ENCODE measurements at regions not wholly inside any gene's neighbourhood (a gene's known extent, or its start where the extent isn't known, plus 50 kb on each side); places are given as distances from the start of the nearest gene placed in this dataset.

- Mint-ChIP-seq H3K27ac (no peak overlapping the region), H3K27me3 (peaks cover 10% of the 10 kb centered on the region), H3K9me3 (no peaks in the 10 kb centered on the region), H3K4me1 (no peaks in the 10 kb centered on the region), H3K36me3 (no peaks in the 10 kb centered on the region), H3K4me3 (no peak overlapping the region)
- no peak for DNase-seq (ENCODE audit: low spot score in 2 of 2)
- ATAC-seq (ENCODE audit: low read depth), result no peak
These were observed 265.9 kb downstream of the SOX9 start for GRCh38 chr17:72386619-72387237.

- DNase-seq (ENCODE audit: low spot score in 2 of 2) (no peak), ATAC-seq (ENCODE audit: low read depth) (no peak)
- H3K9me3 Mint-ChIP-seq, result no peaks in the 10 kb centered on the region
- H3K36me3 Mint-ChIP-seq, result no peaks in the 10 kb centered on the region
- H3K27me3 Mint-ChIP-seq, result peaks cover 8% of the 10 kb centered on the region
- no peaks in the 10 kb centered on the region for H3K4me1 Mint-ChIP-seq
- H3K4me3 Mint-ChIP-seq, result no peak overlapping the region
- H3K27ac Mint-ChIP-seq, result no peak overlapping the region
These were observed 266.7 kb downstream of the SOX9 start for GRCh38 chr17:72387487-72387886.

DNA sequence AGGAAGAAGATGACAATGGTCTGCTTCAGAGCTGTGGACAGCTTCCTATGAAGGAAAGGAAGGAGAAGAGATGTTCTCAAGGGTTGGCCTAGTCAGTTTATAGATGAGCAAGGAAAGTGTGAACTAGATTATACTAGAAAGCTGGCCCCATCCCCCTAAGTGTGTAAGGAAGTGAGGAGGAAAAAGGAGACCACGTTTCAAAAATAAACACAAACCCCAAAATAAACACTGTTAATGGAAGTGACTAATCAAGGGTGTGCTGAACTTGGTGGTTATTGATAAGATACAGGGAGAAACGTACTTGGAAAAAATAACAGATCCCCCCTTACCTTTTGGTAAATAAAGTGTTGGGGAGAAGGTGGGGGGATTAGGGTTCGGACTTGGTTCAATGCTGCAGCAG is 267.1 kb downstream of the SOX9 start:
- DNase-seq (ENCODE audit: low spot score in 2 of 2) (no peak), ATAC-seq (ENCODE audit: low read depth) (no peak)
- no peak overlapping the region for H3K27ac Mint-ChIP-seq
- peaks cover 7% of the 10 kb centered on the region for H3K27me3 Mint-ChIP-seq
- no peak overlapping the region for H3K4me3 Mint-ChIP-seq
- H3K36me3 Mint-ChIP-seq, result no peaks in the 10 kb centered on the region
- H3K4me1 Mint-ChIP-seq, result no peaks in the 10 kb centered on the region
- no peaks in the 10 kb centered on the region for H3K9me3 Mint-ChIP-seq

GRCh38 chr17:72388765-72389473 is 268.1 kb downstream of the SOX9 start:
- no peak for DNase-seq (ENCODE audit: low spot score in 2 of 2)
- Mint-ChIP-seq H3K4me1 (no peaks in the 10 kb centered on the region), H3K4me3 (no peak overlapping the region), H3K27ac (no peak overlapping the region), H3K9me3 (no peaks in the 10 kb centered on the region), H3K27me3 (peaks cover 8% of the 10 kb centered on the region), H3K36me3 (no peaks in the 10 kb centered on the region)
- no peak for ATAC-seq (ENCODE audit: low read depth)

- Mint-ChIP-seq H3K36me3 (no peaks in the 10 kb centered on the region), H3K27me3 (peaks cover 7% of the 10 kb centered on the region), H3K4me3 (no peak overlapping the region), H3K27ac (no peak overlapping the region), H3K9me3 (no peaks in the 10 kb centered on the region), H3K4me1 (no peaks in the 10 kb centered on the region)
- ATAC-seq (ENCODE audit: low read depth), result no peak
- no peak for DNase-seq (ENCODE audit: low spot score in 2 of 2)
These were observed 270.1 kb downstream of the SOX9 start for GRCh38 chr17:72390675-72391508.

- H3K27me3 Mint-ChIP-seq, result peaks cover 5% of the 10 kb centered on the region
- DNase-seq (ENCODE audit: low spot score in 2 of 2) (no peak), ATAC-seq (ENCODE audit: low read depth) (no peak)
- no peaks in the 10 kb centered on the region for H3K36me3 Mint-ChIP-seq
- no peaks in the 10 kb centered on the region for H3K4me1 Mint-ChIP-seq
- H3K27ac Mint-ChIP-seq, result no peak overlapping the region
- H3K4me3 Mint-ChIP-seq, result peak overlapping the region; percentile 46
- no peaks in the 10 kb centered on the region for H3K9me3 Mint-ChIP-seq
These were observed 271.5 kb downstream of the SOX9 start for GRCh38 chr17:72392056-72393010.

DNA sequence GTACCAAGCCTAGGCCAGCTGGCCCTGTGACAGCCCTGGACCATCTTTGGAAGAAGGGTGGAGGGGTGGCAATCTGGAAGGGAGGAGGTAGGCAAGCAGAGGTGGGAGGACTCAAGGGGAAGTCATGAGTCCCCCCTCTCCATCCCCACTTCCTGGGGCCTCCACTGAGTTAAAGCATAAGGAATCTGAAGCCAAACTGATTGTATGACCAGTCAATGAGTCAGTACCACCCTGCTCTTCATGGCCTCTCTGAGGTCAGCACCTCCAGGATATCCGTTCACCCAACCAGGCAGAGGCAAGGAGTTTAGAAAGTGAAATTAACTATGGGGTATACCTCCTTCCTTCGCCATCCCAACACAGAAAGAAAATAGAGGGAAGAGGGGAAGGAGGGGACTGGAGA is 272.7 kb downstream of the SOX9 start:
- no peak overlapping the region for H3K4me3 Mint-ChIP-seq
- no peak overlapping the region for H3K27ac Mint-ChIP-seq
- no peaks in the 10 kb centered on the region for H3K36me3 Mint-ChIP-seq
- DNase-seq (ENCODE audit: low spot score in 2 of 2) (no peak), ATAC-seq (ENCODE audit: low read depth) (no peak)
- no peaks in the 10 kb centered on the region for H3K4me1 Mint-ChIP-seq
- peaks cover 1% of the 10 kb centered on the region for H3K27me3 Mint-ChIP-seq
- no peaks in the 10 kb centered on the region for H3K9me3 Mint-ChIP-seq

DNA sequence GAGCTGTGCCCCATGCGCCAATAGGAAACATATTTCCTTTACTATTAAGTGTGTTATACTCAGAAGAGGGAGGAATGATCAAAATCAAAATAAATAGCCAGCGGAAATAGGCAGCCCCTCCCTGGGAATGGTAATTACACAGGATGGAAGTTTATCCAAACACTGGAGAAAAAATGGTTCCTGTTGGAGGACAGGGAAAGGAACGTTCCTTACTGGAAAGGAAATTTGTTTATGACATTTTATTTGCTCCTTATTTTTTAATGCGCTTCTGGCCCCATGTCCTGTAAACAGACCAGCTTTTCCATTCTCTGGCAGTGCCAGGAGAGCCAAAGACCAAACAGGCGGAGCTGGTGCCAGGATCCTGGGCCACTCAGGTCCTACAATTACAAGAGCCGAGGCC is 273.7 kb downstream of the SOX9 start:
- no peak for ATAC-seq (ENCODE audit: low read depth)
- Mint-ChIP-seq H3K27me3 (peaks cover 1% of the 10 kb centered on the region), H3K9me3 (no peaks in the 10 kb centered on the region), H3K27ac (no peak overlapping the region), H3K4me3 (no peak overlapping the region), H3K4me1 (no peaks in the 10 kb centered on the region), H3K36me3 (no peaks in the 10 kb centered on the region)
- no peak for DNase-seq (ENCODE audit: low spot score in 2 of 2)

DNA sequence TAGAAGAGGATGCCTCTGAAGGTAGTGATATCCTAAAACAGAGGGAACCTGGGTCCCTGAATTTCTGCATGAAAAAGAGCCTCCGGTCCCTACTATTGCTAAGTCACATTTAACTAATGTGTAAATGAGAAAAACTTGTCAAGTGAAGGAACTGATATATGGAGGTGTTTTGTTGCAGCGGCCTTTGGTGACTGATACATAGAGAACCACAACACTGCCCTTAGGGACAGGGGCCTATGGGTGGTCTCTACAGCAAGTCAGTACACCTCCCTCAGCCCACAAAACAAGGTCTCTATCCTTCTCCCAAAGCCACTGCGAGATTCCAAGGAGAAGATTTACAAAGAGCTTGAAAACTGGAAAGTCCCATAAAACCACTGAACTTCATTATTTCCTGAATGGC is 275.3 kb downstream of the SOX9 start:
- Mint-ChIP-seq H3K4me3 (no peak overlapping the region), H3K36me3 (no peaks in the 10 kb centered on the region), H3K27ac (no peak overlapping the region), H3K4me1 (no peaks in the 10 kb centered on the region), H3K27me3 (peaks cover 1% of the 10 kb centered on the region), H3K9me3 (no peaks in the 10 kb centered on the region)
- no peak for DNase-seq (ENCODE audit: low spot score in 2 of 2)
- no peak for ATAC-seq (ENCODE audit: low read depth)

DNA sequence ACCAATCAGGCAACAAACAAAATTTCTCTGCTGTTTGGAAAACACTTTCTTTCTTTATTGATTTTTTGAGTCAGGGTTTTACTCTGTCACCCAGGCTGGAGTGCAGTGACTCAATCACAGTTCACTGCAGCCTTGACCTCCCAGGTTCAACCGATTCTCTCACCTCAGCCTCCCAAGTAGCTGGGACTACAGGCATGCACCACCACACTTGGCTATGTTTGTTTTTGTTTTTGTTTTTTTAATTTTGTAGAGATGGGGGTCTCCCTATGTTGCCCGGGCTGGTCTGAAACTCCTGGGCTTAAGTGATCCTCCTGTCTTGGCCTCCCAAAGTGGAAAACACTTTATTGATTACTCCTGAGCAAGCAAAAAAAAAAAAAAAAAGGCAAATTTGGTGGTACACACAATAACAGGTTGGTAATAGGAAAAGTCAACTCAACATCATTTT is 276.4 kb downstream of the SOX9 start:
- Mint-ChIP-seq H3K9me3 (no peaks in the 10 kb centered on the region), H3K4me1 (no peaks in the 10 kb centered on the region), H3K4me3 (no peak overlapping the region), H3K27ac (no peak overlapping the region), H3K36me3 (no peaks in the 10 kb centered on the region), H3K27me3 (peaks cover 1% of the 10 kb centered on the region)
- DNase-seq (ENCODE audit: low spot score in 2 of 2) (no peak), ATAC-seq (ENCODE audit: low read depth) (no peak)

- no peak overlapping the region for H3K27ac Mint-ChIP-seq
- H3K36me3 Mint-ChIP-seq, result no peaks in the 10 kb centered on the region
- H3K27me3 Mint-ChIP-seq, result peaks cover 1% of the 10 kb centered on the region
- no peaks in the 10 kb centered on the region for H3K9me3 Mint-ChIP-seq
- no peak for DNase-seq (ENCODE audit: low spot score in 2 of 2)
- ATAC-seq (ENCODE audit: low read depth), result no peak
- no peak overlapping the region for H3K4me3 Mint-ChIP-seq
- H3K4me1 Mint-ChIP-seq, result no peaks in the 10 kb centered on the region
These were observed 276.9 kb downstream of the SOX9 start for GRCh38 chr17:72397687-72398086.

GRCh38 chr17:72399023-72399607 is 278.3 kb downstream of the SOX9 start:
- no peaks in the 10 kb centered on the region for H3K36me3 Mint-ChIP-seq
- H3K4me3 Mint-ChIP-seq, result no peak overlapping the region
- H3K27me3 Mint-ChIP-seq, result no peaks in the 10 kb centered on the region
- no peak overlapping the region for H3K27ac Mint-ChIP-seq
- DNase-seq (ENCODE audit: low spot score in 2 of 2) (no peak), ATAC-seq (ENCODE audit: low read depth) (no peak)
- no peaks in the 10 kb centered on the region for H3K4me1 Mint-ChIP-seq
- no peaks in the 10 kb centered on the region for H3K9me3 Mint-ChIP-seq
